Neuron (in vitro differentiated cells): ENCODE measurements at regions not wholly inside any gene's neighbourhood (a gene's known extent, or its start where the extent isn't known, plus 50 kb on each side); places are given as distances from the start of the nearest gene placed in this dataset.

Source experiments
- H2AFZ ChIP-seq: one replicate; pipeline ENCODE4 v1.6.1; 2013; ENCODE audit warnings: low read depth, mild to moderate bottlenecking, inconsistent platforms, low read length, moderate library complexity
- H3K27me3 ChIP-seq: one replicate; pipeline ENCODE4 v1.6.1; 2013; ENCODE audit warnings: low read length; ENCODE audit not compliant: insufficient read depth
- H3K36me3 ChIP-seq: one replicate; pipeline ENCODE4 v1.6.1; 2013; ENCODE audit warnings: low read length; ENCODE audit not compliant: insufficient read depth
- H3K4me1 ChIP-seq: one replicate; pipeline ENCODE4 v1.6.1; 2013; ENCODE audit warnings: low read length; ENCODE audit not compliant: insufficient read depth
- H3K4me3 ChIP-seq: 2 replicates; pipeline ENCODE4 v1.5.1; 2013; ENCODE audit warnings: mild to moderate bottlenecking, low read length, moderate library complexity
- H3K9me3 ChIP-seq: one replicate; pipeline ENCODE4 v1.6.1; 2013; ENCODE audit warnings: low read length

DNA sequence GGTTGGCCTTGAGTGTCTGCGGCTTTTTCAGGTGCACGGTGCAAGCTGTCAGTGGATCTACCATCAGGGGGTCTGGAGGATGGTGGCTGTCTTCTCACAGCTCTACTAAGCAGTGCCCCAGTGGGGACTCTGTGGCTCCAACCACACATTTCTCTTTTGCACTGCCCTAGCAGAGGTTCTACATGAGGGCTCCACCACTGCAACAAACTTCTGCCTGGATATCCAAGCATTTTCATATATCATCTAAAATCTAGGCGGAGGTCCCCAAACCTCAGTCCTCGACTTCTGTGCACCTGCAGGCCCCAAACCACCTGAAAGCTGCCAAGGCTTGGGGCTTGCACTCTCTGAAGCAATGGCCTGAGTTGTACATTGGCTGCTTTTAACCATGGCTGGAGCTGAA, 601.5 kb downstream of the MTRR start:
- no peak overlapping the region for H3K4me3 ChIP-seq

DNA sequence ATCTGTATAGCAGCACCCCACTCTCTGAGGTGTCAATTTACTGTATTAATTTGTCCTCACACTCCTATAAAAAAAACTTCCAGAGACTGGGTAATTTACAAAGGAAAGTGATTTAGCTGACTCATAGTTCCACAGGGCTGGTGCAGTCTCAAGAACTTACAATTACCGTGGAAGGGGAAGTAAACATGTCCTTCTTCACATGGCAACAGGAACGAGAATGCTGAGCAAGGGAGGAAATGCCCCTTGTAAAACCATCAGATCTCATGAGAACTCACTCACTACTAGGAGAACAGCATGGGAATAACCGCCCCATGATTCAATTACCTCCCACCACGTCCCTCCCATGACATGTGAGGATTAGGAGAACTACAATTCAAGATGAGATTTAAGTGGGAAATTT, 602.6 kb downstream of the MTRR start:
- H3K27me3 ChIP-seq = no peaks in the 10 kb centered on the region
- no peak overlapping the region for H3K4me3 ChIP-seq
- peaks cover 2% of the 10 kb centered on the region for H3K9me3 ChIP-seq
- H3K36me3 ChIP-seq = no peaks in the 10 kb centered on the region
- no peak overlapping the region for H2AFZ ChIP-seq
- H3K4me1 ChIP-seq = no peaks in the 10 kb centered on the region

More for the DNA sequence above, 601.5 kb downstream of the MTRR start:
- no peaks in the 10 kb centered on the region for H3K27me3 ChIP-seq
- no peaks in the 10 kb centered on the region for H3K36me3 ChIP-seq
- H3K9me3 ChIP-seq = peaks cover 2% of the 10 kb centered on the region
- no peaks in the 10 kb centered on the region for H3K4me1 ChIP-seq
- H2AFZ ChIP-seq = no peak overlapping the region

- no peak overlapping the region for H3K4me3 ChIP-seq
- no peak overlapping the region for H2AFZ ChIP-seq
- no peaks in the 10 kb centered on the region for H3K36me3 ChIP-seq
- H3K4me1 ChIP-seq = no peaks in the 10 kb centered on the region
- peaks cover 2% of the 10 kb centered on the region for H3K9me3 ChIP-seq
- H3K27me3 ChIP-seq = no peaks in the 10 kb centered on the region
Observed at GRCh38 chr5:8473016-8473415, 604.1 kb downstream of the MTRR start.

- Histone ChIP-seq H3K4me3 (no peak overlapping the region), H3K4me1 (no peaks in the 10 kb centered on the region), H3K9me3 (peaks cover 2% of the 10 kb centered on the region), H3K36me3 (no peaks in the 10 kb centered on the region), H2AFZ (no peak overlapping the region), H3K27me3 (no peaks in the 10 kb centered on the region)
Observed at GRCh38 chr5:8473827-8474568, 605.0 kb downstream of the MTRR start.

DNA sequence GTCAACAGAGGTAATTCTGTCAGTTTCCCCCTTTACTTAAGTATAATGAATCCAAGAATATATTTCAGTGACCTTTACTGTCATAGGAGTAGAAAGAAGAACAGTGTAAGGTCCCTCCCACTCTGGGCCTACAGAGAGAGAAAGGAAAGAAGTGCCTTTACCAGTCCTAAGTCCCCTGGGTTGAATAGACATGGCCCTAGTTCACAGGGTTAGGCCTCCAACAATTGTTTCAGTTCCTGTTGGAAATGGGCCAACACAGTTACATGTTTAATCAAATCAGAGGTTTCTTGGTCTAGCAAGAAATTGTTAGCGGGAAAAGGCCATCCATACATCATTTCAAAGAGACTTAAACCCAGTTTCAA, 605.6 kb downstream of the MTRR start:
- peaks cover 2% of the 10 kb centered on the region for H3K9me3 ChIP-seq
- no peaks in the 10 kb centered on the region for H3K36me3 ChIP-seq
- H2AFZ ChIP-seq = no peak overlapping the region

DNA sequence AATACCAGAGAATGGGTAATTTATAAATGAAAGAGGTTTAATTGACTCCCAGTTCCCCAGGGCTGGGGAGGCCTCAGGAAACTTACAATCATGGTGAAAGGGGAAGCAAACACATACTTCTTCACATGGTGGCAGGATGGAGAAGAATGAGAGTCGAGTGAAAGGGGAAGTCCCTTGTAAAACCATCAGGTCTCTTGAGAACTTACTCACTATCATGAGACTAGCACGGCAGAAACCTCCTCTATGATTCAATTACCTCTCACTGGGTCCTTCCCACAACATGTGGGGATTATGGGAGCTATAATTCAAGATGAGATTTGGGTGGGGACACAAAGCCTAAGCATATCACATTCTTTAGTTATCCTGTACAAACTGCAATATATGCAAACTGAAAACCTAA, 609.4 kb downstream of the MTRR start:
- no peaks in the 10 kb centered on the region for H3K9me3 ChIP-seq
- H3K27me3 ChIP-seq = no peaks in the 10 kb centered on the region
- H3K4me3 ChIP-seq = no peak overlapping the region
- no peaks in the 10 kb centered on the region for H3K36me3 ChIP-seq
- no peak overlapping the region for H2AFZ ChIP-seq
- no peaks in the 10 kb centered on the region for H3K4me1 ChIP-seq

More for the DNA sequence above, 605.6 kb downstream of the MTRR start:
- Histone ChIP-seq H3K4me1 (no peaks in the 10 kb centered on the region), H3K4me3 (no peak overlapping the region), H3K27me3 (no peaks in the 10 kb centered on the region)

- no peaks in the 10 kb centered on the region for H3K4me1 ChIP-seq
- H3K27me3 ChIP-seq = no peaks in the 10 kb centered on the region
- H2AFZ ChIP-seq = no peak overlapping the region
- H3K4me3 ChIP-seq = no peak overlapping the region
- no peaks in the 10 kb centered on the region for H3K9me3 ChIP-seq
- H3K36me3 ChIP-seq = no peaks in the 10 kb centered on the region
Observed at GRCh38 chr5:8481007-8481406, 612.1 kb downstream of the MTRR start.

- Histone ChIP-seq H3K27me3 (no peaks in the 10 kb centered on the region), H3K4me3 (no peak overlapping the region), H3K9me3 (no peaks in the 10 kb centered on the region), H3K36me3 (no peaks in the 10 kb centered on the region), H3K4me1 (no peaks in the 10 kb centered on the region), H2AFZ (no peak overlapping the region)
Observed at GRCh38 chr5:8491254-8491653, 622.3 kb downstream of the MTRR start.

DNA sequence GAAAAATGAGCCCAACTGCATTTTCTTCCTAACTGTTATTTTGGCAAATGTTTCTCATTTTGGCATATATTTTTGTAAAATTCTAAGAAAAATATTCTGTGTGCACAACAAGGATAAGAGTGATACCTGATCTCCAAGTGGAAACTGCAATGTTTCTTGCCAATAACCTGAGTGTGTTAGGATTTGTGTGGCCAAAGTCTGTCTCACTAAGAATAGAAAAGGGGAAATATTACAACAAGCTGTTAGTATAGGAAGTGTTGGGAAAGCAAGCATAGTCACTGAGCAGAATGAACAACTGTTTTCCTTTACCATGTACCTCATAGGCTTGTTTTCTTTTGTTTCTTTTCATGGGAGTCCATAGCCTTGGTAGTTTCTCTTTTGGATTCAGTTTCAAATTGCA, 624.2 kb downstream of the MTRR start:
- no peaks in the 10 kb centered on the region for H3K4me1 ChIP-seq
- H3K4me3 ChIP-seq = no peak overlapping the region
- H3K27me3 ChIP-seq = no peaks in the 10 kb centered on the region
- no peaks in the 10 kb centered on the region for H3K36me3 ChIP-seq
- no peak overlapping the region for H2AFZ ChIP-seq
- H3K9me3 ChIP-seq = no peaks in the 10 kb centered on the region

DNA sequence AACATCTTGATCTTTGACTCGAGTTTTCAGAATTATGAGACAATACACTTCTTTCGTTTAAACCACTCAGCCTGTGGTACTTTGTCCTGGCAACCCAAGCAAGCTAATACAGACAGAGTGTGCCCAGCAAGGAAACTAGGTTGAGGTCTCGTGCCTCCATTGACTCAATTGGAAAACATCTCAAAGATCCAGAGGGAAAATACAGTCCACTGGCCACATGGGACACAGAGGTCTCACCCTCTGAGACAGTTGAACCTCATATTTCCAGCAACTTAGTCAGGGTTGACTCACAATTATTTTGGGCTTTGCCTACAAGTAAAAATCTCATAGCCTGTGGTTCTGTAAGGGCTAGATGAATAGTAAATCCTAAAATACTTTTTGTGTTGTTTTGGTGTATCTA, 631.5 kb downstream of the MTRR start:
- no peak overlapping the region for H3K4me3 ChIP-seq
- H3K4me1 ChIP-seq = no peaks in the 10 kb centered on the region
- H3K36me3 ChIP-seq = no peaks in the 10 kb centered on the region
- no peaks in the 10 kb centered on the region for H3K27me3 ChIP-seq
- H2AFZ ChIP-seq = no peak overlapping the region
- no peaks in the 10 kb centered on the region for H3K9me3 ChIP-seq

GRCh38 chr5:8505196-8505595, 636.2 kb downstream of the MTRR start:
- no peaks in the 10 kb centered on the region for H3K4me1 ChIP-seq
- no peak overlapping the region for H3K4me3 ChIP-seq
- no peak overlapping the region for H2AFZ ChIP-seq
- no peaks in the 10 kb centered on the region for H3K9me3 ChIP-seq
- no peaks in the 10 kb centered on the region for H3K27me3 ChIP-seq
- H3K36me3 ChIP-seq = no peaks in the 10 kb centered on the region

DNA sequence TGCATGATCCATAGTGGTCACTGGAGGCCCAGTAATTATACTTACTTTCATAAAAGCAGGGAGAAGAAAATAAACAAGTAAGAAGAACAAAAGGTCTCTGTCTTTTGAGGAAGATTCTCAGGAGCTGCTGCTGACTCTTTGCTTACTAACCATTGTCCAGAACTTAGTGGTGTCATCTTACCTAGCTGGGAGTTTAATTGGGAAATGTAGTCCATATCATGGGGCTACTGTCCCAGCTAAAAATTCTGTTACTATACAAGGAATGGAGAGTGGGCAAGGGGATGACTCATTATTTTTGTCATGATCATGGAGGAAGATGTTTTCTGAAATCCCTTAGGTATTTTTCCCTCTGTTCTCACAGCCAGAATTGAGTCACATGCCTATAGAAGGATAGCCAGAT, 639.3 kb downstream of the MTRR start:
- no peaks in the 10 kb centered on the region for H3K9me3 ChIP-seq

GRCh38 chr5:8516356-8516755, 647.4 kb downstream of the MTRR start:
- H3K4me3 ChIP-seq = no peak overlapping the region
- no peak overlapping the region for H2AFZ ChIP-seq
- no peaks in the 10 kb centered on the region for H3K9me3 ChIP-seq
- H3K4me1 ChIP-seq = no peaks in the 10 kb centered on the region
- no peaks in the 10 kb centered on the region for H3K27me3 ChIP-seq
- no peaks in the 10 kb centered on the region for H3K36me3 ChIP-seq

More for the DNA sequence above, 639.3 kb downstream of the MTRR start:
- H3K4me3 ChIP-seq = no peak overlapping the region
- no peaks in the 10 kb centered on the region for H3K36me3 ChIP-seq
- no peaks in the 10 kb centered on the region for H3K4me1 ChIP-seq
- no peak overlapping the region for H2AFZ ChIP-seq
- H3K27me3 ChIP-seq = no peaks in the 10 kb centered on the region

DNA sequence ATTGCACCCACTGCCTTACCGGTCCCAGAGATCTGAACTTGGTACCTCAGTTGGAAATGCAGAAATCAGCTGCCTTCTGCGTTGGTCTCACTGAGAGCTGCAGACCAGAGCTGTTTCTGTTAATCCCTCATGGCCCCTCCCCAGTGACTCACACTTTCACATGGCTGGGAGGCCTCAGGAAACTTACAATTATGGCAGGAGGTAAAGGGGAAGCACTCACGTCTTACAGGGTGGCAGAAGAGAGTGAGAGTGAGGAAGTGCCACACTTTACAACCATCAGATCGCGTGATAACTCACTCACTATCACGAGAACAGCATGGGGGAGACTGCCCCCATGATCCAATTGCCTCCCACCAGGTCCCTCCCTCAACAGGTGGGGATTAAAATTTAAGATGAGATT, 648.5 kb downstream of the MTRR start:
- H3K36me3 ChIP-seq = no peaks in the 10 kb centered on the region
- no peaks in the 10 kb centered on the region for H3K9me3 ChIP-seq
- no peaks in the 10 kb centered on the region for H3K27me3 ChIP-seq
- H3K4me3 ChIP-seq = no peak overlapping the region
- no peaks in the 10 kb centered on the region for H3K4me1 ChIP-seq
- H2AFZ ChIP-seq = no peak overlapping the region
